Type B pancreatic cell (in vitro differentiated cells): ENCODE measurements at regions not wholly inside any gene's neighbourhood (a gene's known extent, or its start where the extent isn't known, plus 50 kb on each side); places are given as distances from the start of the nearest gene placed in this dataset.
"Not testable (repeated sequence)": the region's sequence is repeated elsewhere in the genome, so short reads cannot be mapped to it uniquely, and the experiment has no call there.

Source experiments
- DNase-seq: peaks from one replicate; pipeline ENCODE4 v3.0.0; 2021; ENCODE audit warnings: mixed read lengths; ENCODE audit not compliant: unreplicated experiment; ENCODE audit errors: extremely low spot score
- H3K27ac Mint-ChIP-seq: 2 replicates; pipeline ENCODE4 v1.8.0; 2021; ENCODE audit warnings: mild to moderate bottlenecking, mixed read lengths
- H3K27me3 Mint-ChIP-seq: 2 replicates; pipeline ENCODE4 v1.8.0; 2021; ENCODE audit warnings: mixed read lengths
- H3K36me3 Mint-ChIP-seq: 2 replicates; pipeline ENCODE4 v1.8.0; 2021; ENCODE audit warnings: mixed read lengths
- H3K4me1 Mint-ChIP-seq: one replicate; pipeline ENCODE4 v1.8.0; 2021; ENCODE audit warnings: mixed read lengths; ENCODE audit not compliant: unreplicated experiment
- H3K4me3 Mint-ChIP-seq: 2 replicates; pipeline ENCODE4 v1.8.0; 2021; ENCODE audit warnings: mild to moderate bottlenecking, mixed read lengths
- H3K9me3 Mint-ChIP-seq: 2 replicates; pipeline ENCODE4 v1.8.0; 2021; ENCODE audit warnings: mixed read lengths
- CTCF ChIP-seq: fragments of 200-600 bp; sonication (generic); conservative IDR thresholded peaks from 2 replicates; pipeline ENCODE4 v1.5.0; 2021; ENCODE audit warnings: antibody characterized with exemption, mild to moderate bottlenecking

DNA sequence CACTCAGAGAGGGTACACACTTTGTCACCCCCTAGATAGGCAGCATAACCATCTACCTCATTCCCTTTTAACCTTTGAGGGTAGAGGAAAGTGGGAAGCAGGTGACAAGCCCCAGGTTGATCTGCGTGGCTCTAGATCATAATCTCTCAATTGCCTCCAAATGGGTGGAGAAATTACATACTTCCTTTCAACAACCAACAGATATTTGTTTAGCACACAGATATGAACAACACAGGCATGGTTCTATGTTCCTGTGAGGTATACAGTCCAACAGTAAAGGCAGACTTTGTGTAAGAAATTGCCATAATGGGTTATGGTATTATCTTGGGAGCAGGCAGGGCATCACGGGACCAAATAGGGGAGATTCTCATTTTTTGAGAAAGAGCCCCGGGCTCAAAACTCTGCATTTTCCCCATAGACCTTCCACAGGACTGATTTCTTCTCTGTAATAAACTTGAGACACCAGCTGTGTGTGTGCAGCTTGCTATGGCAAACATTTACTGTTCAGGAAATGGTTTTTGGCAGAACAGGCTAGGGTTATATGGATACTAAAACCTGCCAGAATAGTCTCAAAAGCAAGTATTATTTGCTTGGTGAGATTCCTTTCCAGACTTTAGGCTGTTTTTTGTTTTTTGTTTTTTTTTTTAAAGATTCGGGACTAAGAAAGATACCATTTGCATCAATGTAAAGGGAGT is 126.2 kb downstream of the CD164 start:
- no peaks in the 10 kb centered on the region for H3K27me3 Mint-ChIP-seq
- H3K4me3 Mint-ChIP-seq, result no peak overlapping the region
- no peak for DNase-seq
- peaks cover 5% of the 10 kb centered on the region for H3K36me3 Mint-ChIP-seq
- no peak for TF ChIP-seq CTCF
- no peaks in the 10 kb centered on the region for H3K9me3 Mint-ChIP-seq
- no peak overlapping the region for H3K27ac Mint-ChIP-seq
- peaks cover 21% of the 10 kb centered on the region for H3K4me1 Mint-ChIP-seq

DNA sequence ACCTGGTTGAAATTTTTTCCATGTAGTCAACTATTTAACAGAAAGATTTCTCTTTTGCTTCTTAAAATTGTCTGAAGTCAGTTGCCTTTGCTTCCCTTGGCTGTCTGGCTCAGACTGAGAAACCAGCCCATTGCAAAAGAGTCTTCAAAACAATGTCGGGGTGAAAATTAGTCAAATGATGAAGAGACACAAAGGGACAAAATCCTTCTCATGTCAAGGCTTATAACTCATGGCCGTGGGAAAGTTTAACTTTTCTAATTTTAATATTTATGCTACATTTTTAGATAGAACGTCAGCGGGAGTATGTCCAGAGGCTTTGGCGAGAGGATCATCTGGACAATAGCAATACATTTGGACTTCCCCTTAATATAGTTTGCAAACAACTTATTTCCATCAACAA is 127.2 kb downstream of the CD164 start:
- no peak for TF ChIP-seq CTCF
- Mint-ChIP-seq H3K4me1 (peaks cover 21% of the 10 kb centered on the region), H3K4me3 (no peak overlapping the region), H3K36me3 (peaks cover 5% of the 10 kb centered on the region), H3K27ac (no peak overlapping the region), H3K27me3 (no peaks in the 10 kb centered on the region), H3K9me3 (no peaks in the 10 kb centered on the region)
- no peak for DNase-seq

- DNase-seq, result no peak
- Mint-ChIP-seq H3K4me3 (no peak overlapping the region), H3K9me3 (no peaks in the 10 kb centered on the region), H3K27me3 (no peaks in the 10 kb centered on the region), H3K4me1 (peaks cover 21% of the 10 kb centered on the region), H3K27ac (no peak overlapping the region), H3K36me3 (peaks cover 5% of the 10 kb centered on the region)
- no peak for TF ChIP-seq CTCF
Measured at GRCh38 chr6:109253366-109253765, 128.9 kb downstream of the CD164 start.

GRCh38 chr6:109252261-109253041 is 129.8 kb downstream of the CD164 start:
- Mint-ChIP-seq H3K4me3 (no peak overlapping the region), H3K27ac (no peak overlapping the region), H3K36me3 (peaks cover 5% of the 10 kb centered on the region), H3K27me3 (no peaks in the 10 kb centered on the region), H3K4me1 (peaks cover 21% of the 10 kb centered on the region), H3K9me3 (no peaks in the 10 kb centered on the region)
- TF ChIP-seq CTCF, result no peak
- no peak for DNase-seq

- peaks cover 21% of the 10 kb centered on the region for H3K4me1 Mint-ChIP-seq
- no peaks in the 10 kb centered on the region for H3K9me3 Mint-ChIP-seq
- no peak for DNase-seq
- H3K27me3 Mint-ChIP-seq, result no peaks in the 10 kb centered on the region
- TF ChIP-seq CTCF, result no peak
- no peak overlapping the region for H3K27ac Mint-ChIP-seq
- H3K36me3 Mint-ChIP-seq, result peaks cover 5% of the 10 kb centered on the region
- no peak overlapping the region for H3K4me3 Mint-ChIP-seq
Measured at GRCh38 chr6:109251839-109252238, 130.4 kb downstream of the CD164 start.

- H3K4me3 Mint-ChIP-seq, DNase-seq, H3K9me3 Mint-ChIP-seq, H3K27me3 Mint-ChIP-seq, H3K27ac Mint-ChIP-seq, H3K36me3 Mint-ChIP-seq: not testable (repeated sequence)
- peaks cover 15% of the 10 kb centered on the region for H3K4me1 Mint-ChIP-seq
Measured at GRCh38 chr6:109250544-109251156, 131.6 kb downstream of the CD164 start.
